ENCODE measurements at regions not wholly inside any gene's neighbourhood (a gene's known extent, or its start where the extent isn't known, plus 50 kb on each side); places are given as distances from the start of the nearest gene placed in this dataset.
"Not testable (repeated sequence)": the region's sequence is repeated elsewhere in the genome, so short reads cannot be mapped to it uniquely, and the experiment has no call there.

GRCh38 chr5:74394916-74395880 is 245.3 kb downstream of the ENC1 start:
- Mint-ChIP-seq H3K36me3 (ENCODE audit: low read depth) (no peaks in the 10 kb centered on the region), H3K4me3 (no peak overlapping the region), H3K27ac (no peak overlapping the region), H3K4me1 (ENCODE audit: low read depth) (peaks cover 7% of the 10 kb centered on the region), H3K9me3 (no peaks in the 10 kb centered on the region), H3K27me3 (ENCODE audit: low read depth) (peaks cover 6% of the 10 kb centered on the region)
- DNase-seq (ENCODE audit: low spot score) = no peak

- DNase-seq (ENCODE audit: low spot score) = no peak
- Mint-ChIP-seq H3K9me3 (no peaks in the 10 kb centered on the region), H3K36me3 (ENCODE audit: low read depth) (no peaks in the 10 kb centered on the region), H3K4me3 (no peak overlapping the region), H3K4me1 (ENCODE audit: low read depth) (peaks cover 7% of the 10 kb centered on the region), H3K27me3 (ENCODE audit: low read depth) (peaks cover 6% of the 10 kb centered on the region), H3K27ac (no peak overlapping the region)
These were observed 246.0 kb downstream of the ENC1 start for GRCh38 chr5:74394528-74394915.

GRCh38 chr5:74393943-74394342 is 246.6 kb downstream of the ENC1 start:
- H3K27me3 Mint-ChIP-seq (ENCODE audit: low read depth) = peaks cover 6% of the 10 kb centered on the region
- no peaks in the 10 kb centered on the region for H3K9me3 Mint-ChIP-seq
- H3K4me1 Mint-ChIP-seq (ENCODE audit: low read depth) = peaks cover 7% of the 10 kb centered on the region
- no peaks in the 10 kb centered on the region for H3K36me3 Mint-ChIP-seq (ENCODE audit: low read depth)
- no peak overlapping the region for H3K4me3 Mint-ChIP-seq
- no peak overlapping the region for H3K27ac Mint-ChIP-seq
- no peak for DNase-seq (ENCODE audit: low spot score)

GRCh38 chr5:74392711-74393351 is 247.7 kb downstream of the ENC1 start:
- H3K4me3 Mint-ChIP-seq = no peak overlapping the region
- H3K36me3 Mint-ChIP-seq (ENCODE audit: low read depth) = no peaks in the 10 kb centered on the region
- H3K27ac Mint-ChIP-seq = no peak overlapping the region
- H3K4me1 Mint-ChIP-seq (ENCODE audit: low read depth) = peaks cover 7% of the 10 kb centered on the region
- H3K27me3 Mint-ChIP-seq (ENCODE audit: low read depth) = peaks cover 6% of the 10 kb centered on the region
- DNase-seq (ENCODE audit: low spot score) = no peak
- H3K9me3 Mint-ChIP-seq = no peaks in the 10 kb centered on the region

GRCh38 chr5:74391410-74391809 is 249.1 kb downstream of the ENC1 start:
- no peak for DNase-seq (ENCODE audit: low spot score)
- peaks cover 3% of the 10 kb centered on the region for H3K27me3 Mint-ChIP-seq (ENCODE audit: low read depth)

GRCh38 chr5:74390822-74391221 is 249.7 kb downstream of the ENC1 start:
- no peaks in the 10 kb centered on the region for H3K9me3 Mint-ChIP-seq
- no peak for DNase-seq (ENCODE audit: low spot score)

More at GRCh38 chr5:74391410-74391809, 249.1 kb downstream of the ENC1 start:
- no peaks in the 10 kb centered on the region for H3K36me3 Mint-ChIP-seq (ENCODE audit: low read depth)
- no peak overlapping the region for H3K27ac Mint-ChIP-seq
- H3K4me3 Mint-ChIP-seq = no peak overlapping the region
- H3K4me1 Mint-ChIP-seq (ENCODE audit: low read depth) = peaks cover 7% of the 10 kb centered on the region
- H3K9me3 Mint-ChIP-seq = no peaks in the 10 kb centered on the region

GRCh38 chr5:74390306-74390637 is 250.3 kb downstream of the ENC1 start:
- Mint-ChIP-seq H3K4me1 (ENCODE audit: low read depth) (peaks cover 7% of the 10 kb centered on the region), H3K36me3 (ENCODE audit: low read depth) (no peaks in the 10 kb centered on the region), H3K9me3 (no peaks in the 10 kb centered on the region), H3K4me3 (no peak overlapping the region), H3K27me3 (ENCODE audit: low read depth) (peaks cover 9% of the 10 kb centered on the region), H3K27ac (no peak overlapping the region)
- no peak for DNase-seq (ENCODE audit: low spot score)

More at GRCh38 chr5:74390822-74391221, 249.7 kb downstream of the ENC1 start:
- H3K36me3 Mint-ChIP-seq (ENCODE audit: low read depth) = no peaks in the 10 kb centered on the region
- H3K27me3 Mint-ChIP-seq (ENCODE audit: low read depth) = peaks cover 3% of the 10 kb centered on the region
- H3K4me1 Mint-ChIP-seq (ENCODE audit: low read depth) = peaks cover 7% of the 10 kb centered on the region
- H3K4me3 Mint-ChIP-seq = no peak overlapping the region
- H3K27ac Mint-ChIP-seq = no peak overlapping the region

GRCh38 chr5:74389531-74390305 is 250.8 kb downstream of the ENC1 start:
- Mint-ChIP-seq H3K9me3 (no peaks in the 10 kb centered on the region), H3K27ac (no peak overlapping the region), H3K4me1 (ENCODE audit: low read depth) (peaks cover 7% of the 10 kb centered on the region), H3K27me3 (ENCODE audit: low read depth) (peaks cover 10% of the 10 kb centered on the region), H3K4me3 (no peak overlapping the region), H3K36me3 (ENCODE audit: low read depth) (no peaks in the 10 kb centered on the region)
- no peak for DNase-seq (ENCODE audit: low spot score)

- H3K9me3 Mint-ChIP-seq; H3K36me3 Mint-ChIP-seq (ENCODE audit: low read depth); H3K4me3 Mint-ChIP-seq; DNase-seq (ENCODE audit: low spot score); H3K4me1 Mint-ChIP-seq (ENCODE audit: low read depth); H3K27ac Mint-ChIP-seq: not testable (repeated sequence)
- H3K27me3 Mint-ChIP-seq (ENCODE audit: low read depth) = peaks cover 15% of the 10 kb centered on the region
These were observed 252.1 kb downstream of the ENC1 start for GRCh38 chr5:74388411-74388810.

- H3K4me1 Mint-ChIP-seq (ENCODE audit: low read depth) = no peaks in the 10 kb centered on the region
- H3K27ac Mint-ChIP-seq = no peak overlapping the region
- no peaks in the 10 kb centered on the region for H3K36me3 Mint-ChIP-seq (ENCODE audit: low read depth)
- H3K9me3 Mint-ChIP-seq = no peaks in the 10 kb centered on the region
- H3K27me3 Mint-ChIP-seq (ENCODE audit: low read depth) = peaks cover 17% of the 10 kb centered on the region
- DNase-seq (ENCODE audit: low spot score) = no peak
- H3K4me3 Mint-ChIP-seq = no peak overlapping the region
These were observed 253.8 kb downstream of the ENC1 start for GRCh38 chr5:74386571-74387334.

GRCh38 chr5:74384851-74385250 is 255.7 kb downstream of the ENC1 start:
- Mint-ChIP-seq H3K9me3 (no peaks in the 10 kb centered on the region), H3K27me3 (ENCODE audit: low read depth) (peaks cover 14% of the 10 kb centered on the region), H3K36me3 (ENCODE audit: low read depth) (no peaks in the 10 kb centered on the region), H3K4me1 (ENCODE audit: low read depth) (no peaks in the 10 kb centered on the region), H3K4me3 (no peak overlapping the region), H3K27ac (no peak overlapping the region)
- no peak for DNase-seq (ENCODE audit: low spot score)

- Mint-ChIP-seq H3K4me3 (no peak overlapping the region), H3K27me3 (ENCODE audit: low read depth) (peaks cover 14% of the 10 kb centered on the region)
- DNase-seq (ENCODE audit: low spot score) = no peak
These were observed 257.4 kb downstream of the ENC1 start for GRCh38 chr5:74382987-74383593.

More at GRCh38 chr5:74382987-74383593, 257.4 kb downstream of the ENC1 start:
- Mint-ChIP-seq H3K27ac (no peak overlapping the region), H3K36me3 (ENCODE audit: low read depth) (no peaks in the 10 kb centered on the region), H3K9me3 (no peaks in the 10 kb centered on the region), H3K4me1 (ENCODE audit: low read depth) (no peaks in the 10 kb centered on the region)

All from T-helper 2 cell treated with Interferon-gamma antibody and Interleukin-4, amounts not matched to agents 5 μg/mL and 100 μg/mL, for 36 hours (primary cell).